WTC11 (cell line): ENCODE measurements at regions not wholly inside any gene's neighbourhood (a gene's known extent, or its start where the extent isn't known, plus 50 kb on each side); places are given as distances from the start of the nearest gene placed in this dataset.
"Not testable (repeated sequence)": the region's sequence is repeated elsewhere in the genome, so short reads cannot be mapped to it uniquely, and the experiment has no call there.

Experiments used
- ATAC-seq: fragments of 200-7000 bp; cut with Tn5 transposase; 2 replicates; pipeline ENCODE4 v1.10.0; 2021; ENCODE audit warnings: mild to moderate bottlenecking, moderate library complexity
- CTCF ChIA-PET: fragments of 300-600 bp; sonication (Branson Sonifier 250); formaldehyde crosslinking; loops from one replicate; lab custom pipeline; 2021; ENCODE audit warnings: antibody characterized with exemption; lab: Charles Lee
- POLR2A ChIA-PET: fragments of 350-600 bp; sonication (Branson Sonifier 250); formaldehyde crosslinking; loops from one replicate; lab custom pipeline; 2021; ENCODE audit warnings: antibody characterized with exemption; lab: Charles Lee
- DNase-seq: peaks from one replicate; pipeline ENCODE4 v3.0.0; 2021; ENCODE audit warnings: low spot score
- H3K27ac Mint-ChIP-seq: 2 replicates; pipeline ENCODE4 v1.8.0; 2021; ENCODE audit warnings: mixed read lengths
- H3K27me3 Mint-ChIP-seq: 2 replicates; pipeline ENCODE4 v1.8.0; 2021; ENCODE audit warnings: low read depth, mild to moderate bottlenecking, moderate library complexity, mixed read lengths
- H3K36me3 Mint-ChIP-seq: 2 replicates; pipeline ENCODE4 v1.8.0; 2021; ENCODE audit warnings: mixed read lengths
- H3K4me1 Mint-ChIP-seq: 2 replicates; pipeline ENCODE4 v1.8.0; 2022; ENCODE audit warnings: mixed read lengths
- H3K4me3 Mint-ChIP-seq: 2 replicates; pipeline ENCODE4 v1.8.0; 2021; ENCODE audit warnings: mild to moderate bottlenecking, moderate library complexity, mixed read lengths
- H3K9me3 Mint-ChIP-seq: 2 replicates; pipeline ENCODE4 v1.8.0; 2021; ENCODE audit warnings: mixed read lengths
- ARID4B ChIP-seq: sonication (generic); formaldehyde crosslinking; IDR thresholded peaks from 2 replicates; pipeline ENCODE4 v1.8.0; 2023; ENCODE audit warnings: missing genetic modification reagents, mild to moderate bottlenecking, borderline replicate concordance
- CDX4 ChIP-seq: fragments of 250-450 bp; sonication (Bioruptor Pico); IDR thresholded peaks from 2 replicates; pipeline ENCODE4 v1.9.0; 2021; ENCODE audit warnings: moderate library complexity, mild to moderate bottlenecking, inconsistent platforms, borderline replicate concordance
- CREM ChIP-seq: sonication (generic); formaldehyde crosslinking; IDR thresholded peaks from 2 replicates; pipeline ENCODE4 v1.8.1; 2022; ENCODE audit warnings: mild to moderate bottlenecking, missing genetic modification reagents, moderate library complexity
- JAZF1 ChIP-seq: fragments of 250-450 bp; sonication (Bioruptor Pico); IDR thresholded peaks from 2 replicates; pipeline ENCODE4 v1.9.0; 2021; ENCODE audit warnings: moderate library complexity, mild to moderate bottlenecking, inconsistent platforms
- JUN ChIP-seq: sonication (generic); formaldehyde crosslinking; IDR thresholded peaks from 2 replicates; pipeline ENCODE4 v1.8.0; 2023; ENCODE audit warnings: mild to moderate bottlenecking, missing genetic modification reagents
- KAT7 ChIP-seq: sonication (generic); formaldehyde crosslinking; IDR thresholded peaks from 2 replicates; pipeline ENCODE4 v1.8.1; 2023; ENCODE audit warnings: missing genetic modification reagents, mild to moderate bottlenecking, borderline replicate concordance
- MAX ChIP-seq: sonication (generic); formaldehyde crosslinking; IDR thresholded peaks from 2 replicates; pipeline ENCODE4 v1.8.0; 2022; ENCODE audit warnings: mild to moderate bottlenecking, missing genetic modification reagents
- MXD4 ChIP-seq: fragments of 250-450 bp; sonication (Bioruptor Pico); IDR thresholded peaks from 2 replicates; pipeline ENCODE4 v1.8.0; 2021; ENCODE audit warnings: mild to moderate bottlenecking, moderate library complexity, borderline replicate concordance
- NFATC4 ChIP-seq: fragments of 250-450 bp; sonication (Bioruptor Pico); IDR thresholded peaks from 2 replicates; pipeline ENCODE4 v1.9.0; 2021; ENCODE audit warnings: mild to moderate bottlenecking
- NFE2L1 ChIP-seq: sonication (generic); formaldehyde crosslinking; IDR thresholded peaks from 2 replicates; pipeline ENCODE4 v1.8.1; 2023; ENCODE audit warnings: missing genetic modification reagents
- NR2C2 ChIP-seq: sonication (generic); formaldehyde crosslinking; IDR thresholded peaks from 2 replicates; pipeline ENCODE4 v1.8.0; 2022; ENCODE audit warnings: mild to moderate bottlenecking, missing genetic modification reagents
- PRDM15 ChIP-seq: sonication (generic); formaldehyde crosslinking; IDR thresholded peaks from 2 replicates; pipeline ENCODE4 v1.8.0; 2022; ENCODE audit warnings: missing genetic modification reagents
- PRRX2 ChIP-seq: fragments of 250-450 bp; sonication (Bioruptor Pico); IDR thresholded peaks from 2 replicates; pipeline ENCODE4 v1.8.0; 2021; ENCODE audit warnings: mild to moderate bottlenecking
- RORB ChIP-seq: fragments of 250-450 bp; sonication (Bioruptor Pico); IDR thresholded peaks from 2 replicates; pipeline ENCODE4 v1.9.0; 2021; ENCODE audit warnings: mild to moderate bottlenecking
- SMAD4 ChIP-seq: sonication (generic); formaldehyde crosslinking; IDR thresholded peaks from 2 replicates; pipeline ENCODE4 v1.8.0; 2022; ENCODE audit warnings: mild to moderate bottlenecking, missing genetic modification reagents
- SP1 ChIP-seq: sonication (generic); formaldehyde crosslinking; conservative IDR thresholded peaks from 2 replicates; pipeline ENCODE4 v1.8.1; 2022; ENCODE audit warnings: missing genetic modification reagents
- USF2 ChIP-seq: sonication (generic); formaldehyde crosslinking; IDR thresholded peaks from 2 replicates; pipeline ENCODE4 v1.8.1; 2023; ENCODE audit warnings: mild to moderate bottlenecking, missing genetic modification reagents, moderate library complexity
- ZBTB43 ChIP-seq: sonication (generic); formaldehyde crosslinking; IDR thresholded peaks from 2 replicates; pipeline ENCODE4 v1.8.1; 2023; ENCODE audit warnings: mild to moderate bottlenecking, missing genetic modification reagents
- ZNF263 ChIP-seq: sonication (generic); formaldehyde crosslinking; IDR thresholded peaks from 2 replicates; pipeline ENCODE4 v1.8.1; 2022; ENCODE audit warnings: low read depth, mild to moderate bottlenecking, moderate library complexity, missing genetic modification reagents
- ZNF396 ChIP-seq: fragments of 250-450 bp; sonication (Bioruptor Pico); IDR thresholded peaks from 2 replicates; pipeline ENCODE4 v1.8.0; 2021; ENCODE audit warnings: mild to moderate bottlenecking, moderate library complexity, borderline replicate concordance

- Mint-ChIP-seq H3K27me3 (no peaks in the 10 kb centered on the region), H3K27ac (no peak overlapping the region), H3K9me3 (no peaks in the 10 kb centered on the region), H3K4me1 (peaks cover 15% of the 10 kb centered on the region), H3K36me3 (no peaks in the 10 kb centered on the region), H3K4me3 (no peak overlapping the region)
- no peak for ATAC-seq
- DNase-seq = no peak
- POLR2A ChIA-PET = no interaction called here
- CTCF ChIA-PET = no interaction called here
- TF ChIP-seq NFE2L1 (CRISPR knock-in tag) (no peak), NFATC4 (CRISPR knock-in tag) (no peak), JAZF1 (no peak)
Observed at GRCh38 chr1:198411240-198411639, 129.2 kb downstream of the ATP6V1G3 start.

- Mint-ChIP-seq H3K27me3 (no peaks in the 10 kb centered on the region), H3K27ac (no peak overlapping the region), H3K4me1 (peaks cover 15% of the 10 kb centered on the region), H3K4me3 (no peak overlapping the region), H3K36me3 (peaks cover 10% of the 10 kb centered on the region), H3K9me3 (peaks cover 13% of the 10 kb centered on the region)
- TF ChIP-seq CDX4 (CRISPR knock-in tag) = no peak
- no peak for TF ChIP-seq NR2C2
- no peak for TF ChIP-seq SMAD4 (CRISPR knock-in tag)
- TF ChIP-seq SP1 (CRISPR knock-in tag) = no peak
- no peak for TF ChIP-seq CREM (CRISPR knock-in tag)
- TF ChIP-seq JUN (CRISPR knock-in tag) = no peak
- no peak for TF ChIP-seq ZBTB43 (CRISPR knock-in tag)
- TF ChIP-seq ZNF396 = no peak
- no peak for TF ChIP-seq MAX (CRISPR knock-in tag)
- no peak for TF ChIP-seq USF2 (CRISPR knock-in tag)
- no peak for TF ChIP-seq MXD4 (CRISPR knock-in tag)
- TF ChIP-seq KAT7 (CRISPR knock-in tag) = no peak
- no peak for TF ChIP-seq ZNF263
- no peak for TF ChIP-seq PRRX2 (CRISPR knock-in tag)
- TF ChIP-seq PRDM15 (CRISPR knock-in tag) = no peak
- no peak for TF ChIP-seq ARID4B (CRISPR knock-in tag)
- TF ChIP-seq RORB (CRISPR knock-in tag) = no peak
- ChIA-PET POLR2A (no interaction called here), CTCF (no interaction called here)
- no peak for ATAC-seq
- no peak for DNase-seq
Observed at GRCh38 chr1:198408716-198409115, 131.8 kb downstream of the ATP6V1G3 start.

- H3K36me3 Mint-ChIP-seq, H3K27ac Mint-ChIP-seq, CTCF ChIA-PET, ATAC-seq, H3K4me3 Mint-ChIP-seq, DNase-seq, H3K27me3 Mint-ChIP-seq, POLR2A ChIA-PET: not testable (repeated sequence)
- H3K9me3 Mint-ChIP-seq = peaks cover 13% of the 10 kb centered on the region
- H3K4me1 Mint-ChIP-seq = peaks cover 15% of the 10 kb centered on the region
Observed at GRCh38 chr1:198404632-198405031, 135.8 kb downstream of the ATP6V1G3 start.
